ENCODE measurements at regions not wholly inside any gene's neighbourhood (a gene's known extent, or its start where the extent isn't known, plus 50 kb on each side); places are given as distances from the start of the nearest gene placed in this dataset.

- no peak for DNase-seq (ENCODE audit: low spot score in 2 of 2)
- no peaks in the 10 kb centered on the region for H3K27me3 ChIP-seq
- 48 to 55% methylated on average over 1 of the region's 1 CpG for WGBS, 2 donors
These were observed 239.6 kb downstream of the UTP18 start for GRCh38 chr17:51499897-51500296.

GRCh38 chr17:51500454-51500853, 240.1 kb downstream of the UTP18 start:
- DNase-seq (ENCODE audit: low spot score in 2 of 2) = no peak
- Histone ChIP-seq H3K4me1 (peaks cover 0 to 9% (median 0%) of the 10 kb centered on the region in 4 donors), H3K27me3 (peaks cover 0 to under 1% of the 10 kb centered on the region in 2 donors), H3K27ac (no peak overlapping the region), H3K36me3 (no peaks in the 10 kb centered on the region), H3K4me3 (no peak overlapping the region), H3K9me3 (no peaks in the 10 kb centered on the region)
- no peak for TF ChIP-seq POLR2A (IDR thresholded peaks at IDR 0.05)
- no peak for TF ChIP-seq EP300 (IDR thresholded peaks at IDR 0.05)
- TF ChIP-seq, protein P1, sequence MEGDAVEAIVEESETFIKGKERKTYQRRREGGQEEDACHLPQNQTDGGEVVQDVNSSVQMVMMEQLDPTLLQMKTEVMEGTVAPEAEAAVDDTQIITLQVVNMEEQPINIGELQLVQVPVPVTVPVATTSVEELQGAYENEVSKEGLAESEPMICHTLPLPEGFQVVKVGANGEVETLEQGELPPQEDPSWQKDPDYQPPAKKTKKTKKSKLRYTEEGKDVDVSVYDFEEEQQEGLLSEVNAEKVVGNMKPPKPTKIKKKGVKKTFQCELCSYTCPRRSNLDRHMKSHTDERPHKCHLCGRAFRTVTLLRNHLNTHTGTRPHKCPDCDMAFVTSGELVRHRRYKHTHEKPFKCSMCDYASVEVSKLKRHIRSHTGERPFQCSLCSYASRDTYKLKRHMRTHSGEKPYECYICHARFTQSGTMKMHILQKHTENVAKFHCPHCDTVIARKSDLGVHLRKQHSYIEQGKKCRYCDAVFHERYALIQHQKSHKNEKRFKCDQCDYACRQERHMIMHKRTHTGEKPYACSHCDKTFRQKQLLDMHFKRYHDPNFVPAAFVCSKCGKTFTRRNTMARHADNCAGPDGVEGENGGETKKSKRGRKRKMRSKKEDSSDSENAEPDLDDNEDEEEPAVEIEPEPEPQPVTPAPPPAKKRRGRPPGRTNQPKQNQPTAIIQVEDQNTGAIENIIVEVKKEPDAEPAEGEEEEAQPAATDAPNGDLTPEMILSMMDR (IDR thresholded peaks at IDR 0.05) = no peak
- WGBS, 2 donors = 14 to 24% methylated on average over 1 of the region's 1 CpG

More at GRCh38 chr17:51499897-51500296, 239.6 kb downstream of the UTP18 start:
- Histone ChIP-seq H3K4me1 (peaks cover 0 to 9% (median 0%) of the 10 kb centered on the region in 4 donors), H3K9me3 (no peaks in the 10 kb centered on the region), H3K4me3 (no peak overlapping the region), H3K27ac (no peak overlapping the region), H3K36me3 (no peaks in the 10 kb centered on the region)
- TF ChIP-seq, protein P1 (IDR thresholded peaks at IDR 0.05) = no peak
- no peak for TF ChIP-seq EP300 (IDR thresholded peaks at IDR 0.05)
- no peak for TF ChIP-seq POLR2A (IDR thresholded peaks at IDR 0.05)

GRCh38 chr17:51505450-51505849, 245.1 kb downstream of the UTP18 start:
- WGBS, 2 donors = 90 to 95% methylated on average over 1 of the region's 1 CpG
- Histone ChIP-seq H3K4me3 (no peak overlapping the region), H3K27me3 (peaks cover 0 to 4% of the 10 kb centered on the region in 2 donors), H3K9me3 (no peaks in the 10 kb centered on the region), H3K36me3 (no peaks in the 10 kb centered on the region), H3K4me1 (peaks cover 0 to 3% (median 0%) of the 10 kb centered on the region in 4 donors), H3K27ac (no peak overlapping the region)
- TF ChIP-seq POLR2A (IDR thresholded peaks at IDR 0.05) (no peak), EP300 (IDR thresholded peaks at IDR 0.05) (no peak)
- TF ChIP-seq, protein P1 (IDR thresholded peaks at IDR 0.05) = no peak
- no peak for DNase-seq (ENCODE audit: low spot score in 2 of 2)

GRCh38 chr17:51507444-51507843, 247.1 kb downstream of the UTP18 start:
- no peak for DNase-seq (ENCODE audit: low spot score in 2 of 2)
- no peaks in the 10 kb centered on the region for H3K36me3 ChIP-seq
- H3K9me3 ChIP-seq = no peaks in the 10 kb centered on the region
- no peaks in the 10 kb centered on the region for H3K4me1 ChIP-seq
- WGBS, 2 donors = 40 to 55% methylated on average over 2 of the region's 2 CpGs
- H3K27me3 ChIP-seq = peaks cover 0 to 4% of the 10 kb centered on the region in 2 donors
- no peak for TF ChIP-seq EP300 (IDR thresholded peaks at IDR 0.05)
- TF ChIP-seq, protein P1 (IDR thresholded peaks at IDR 0.05) = no peak
- no peak for TF ChIP-seq POLR2A (IDR thresholded peaks at IDR 0.05)
- no peak overlapping the region for H3K27ac ChIP-seq
- no peak overlapping the region for H3K4me3 ChIP-seq

DNA sequence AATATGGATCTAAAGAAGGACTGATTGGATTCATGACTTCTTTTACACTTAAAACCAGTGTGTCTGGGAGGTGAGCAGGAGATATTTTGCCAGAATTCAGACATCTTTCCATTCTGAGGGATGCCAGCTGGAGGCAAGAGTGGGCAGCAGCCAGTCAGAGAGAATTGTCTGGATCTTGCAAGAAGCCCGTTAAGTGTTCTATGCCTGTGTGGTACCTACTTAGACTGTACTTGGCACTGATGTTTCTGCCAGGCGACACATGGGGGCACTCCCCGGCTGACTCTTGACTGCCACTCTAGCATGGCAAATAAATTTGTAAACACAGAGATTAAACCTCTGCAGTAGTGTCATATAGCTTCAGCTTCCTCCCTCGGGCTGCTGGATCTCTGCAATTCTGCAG, 247.7 kb downstream of the UTP18 start:
- Histone ChIP-seq H3K27ac (no peak overlapping the region), H3K27me3 (peaks cover 0 to 4% of the 10 kb centered on the region in 2 donors), H3K4me3 (no peak overlapping the region), H3K9me3 (no peaks in the 10 kb centered on the region), H3K36me3 (no peaks in the 10 kb centered on the region), H3K4me1 (no peaks in the 10 kb centered on the region)
- DNase-seq (ENCODE audit: low spot score in 2 of 2) = no peak
- WGBS, 2 donors = 60 to 72% methylated on average over 4 of the region's 4 CpGs
- TF ChIP-seq EP300 (IDR thresholded peaks at IDR 0.05) (no peak), POLR2A (IDR thresholded peaks at IDR 0.05) (no peak)
- TF ChIP-seq, protein P1 (IDR thresholded peaks at IDR 0.05) = no peak
